ENCODE measurements at regions not wholly inside any gene's neighbourhood (a gene's known extent, or its start where the extent isn't known, plus 50 kb on each side); places are given as distances from the start of the nearest gene placed in this dataset.

- TF ChIP-seq, protein P1, sequence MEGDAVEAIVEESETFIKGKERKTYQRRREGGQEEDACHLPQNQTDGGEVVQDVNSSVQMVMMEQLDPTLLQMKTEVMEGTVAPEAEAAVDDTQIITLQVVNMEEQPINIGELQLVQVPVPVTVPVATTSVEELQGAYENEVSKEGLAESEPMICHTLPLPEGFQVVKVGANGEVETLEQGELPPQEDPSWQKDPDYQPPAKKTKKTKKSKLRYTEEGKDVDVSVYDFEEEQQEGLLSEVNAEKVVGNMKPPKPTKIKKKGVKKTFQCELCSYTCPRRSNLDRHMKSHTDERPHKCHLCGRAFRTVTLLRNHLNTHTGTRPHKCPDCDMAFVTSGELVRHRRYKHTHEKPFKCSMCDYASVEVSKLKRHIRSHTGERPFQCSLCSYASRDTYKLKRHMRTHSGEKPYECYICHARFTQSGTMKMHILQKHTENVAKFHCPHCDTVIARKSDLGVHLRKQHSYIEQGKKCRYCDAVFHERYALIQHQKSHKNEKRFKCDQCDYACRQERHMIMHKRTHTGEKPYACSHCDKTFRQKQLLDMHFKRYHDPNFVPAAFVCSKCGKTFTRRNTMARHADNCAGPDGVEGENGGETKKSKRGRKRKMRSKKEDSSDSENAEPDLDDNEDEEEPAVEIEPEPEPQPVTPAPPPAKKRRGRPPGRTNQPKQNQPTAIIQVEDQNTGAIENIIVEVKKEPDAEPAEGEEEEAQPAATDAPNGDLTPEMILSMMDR (IDR thresholded peaks at IDR 0.05) = no peak
- TF ChIP-seq POLR2A (IDR thresholded peaks at IDR 0.05) = no peak
These were observed 84.7 kb upstream of the PELI1 start for GRCh38 chr2:64228918-64229317.

Measured in Peyer's patch (tissue), 4 donors.